Endodermal cell (in vitro differentiated cells): ENCODE measurements at regions not wholly inside any gene's neighbourhood (a gene's known extent, or its start where the extent isn't known, plus 50 kb on each side); places are given as distances from the start of the nearest gene placed in this dataset.

Experiments
- DNase-seq: peaks from one replicate; pipeline ENCODE4 v3.0.0-alpha.2; 2017
- H3K27ac ChIP-seq: 2 replicates; pipeline ENCODE4 v1.5.1; 2013; ENCODE audit warnings: mild to moderate bottlenecking, low read depth, low read length, moderate library complexity
- H3K27me3 ChIP-seq: 2 replicates; pipeline ENCODE4 v1.6.1; 2013; ENCODE audit warnings: mild to moderate bottlenecking, low read length, moderate library complexity; ENCODE audit not compliant: insufficient read depth, control insufficient read depth, poor library complexity, severe bottlenecking
- H3K36me3 ChIP-seq: 2 replicates; pipeline ENCODE4 v1.7.0; 2013; ENCODE audit warnings: mild to moderate bottlenecking, low read length, moderate library complexity; ENCODE audit not compliant: control insufficient read depth, insufficient read depth
- H3K4me1 ChIP-seq: one replicate; pipeline ENCODE4 v1.7.0; 2013; ENCODE audit warnings: low read length; ENCODE audit not compliant: control insufficient read depth, insufficient read depth
- H3K4me3 ChIP-seq: 2 replicates; pipeline ENCODE4 v1.5.1; 2013; ENCODE audit warnings: mild to moderate bottlenecking, low read length, moderate library complexity
- H3K9ac ChIP-seq: 2 replicates; pipeline ENCODE4 v1.6.1; 2013; ENCODE audit warnings: mild to moderate bottlenecking, low read length, moderate library complexity; ENCODE audit not compliant: poor library complexity, severe bottlenecking; ENCODE audit errors: extremely low read depth
- H3K9me3 ChIP-seq: 2 replicates; pipeline ENCODE4 v1.6.1; 2013; ENCODE audit warnings: mild to moderate bottlenecking, low read length, moderate library complexity; ENCODE audit not compliant: control insufficient read depth
- H3K27ac Mint-ChIP-seq: 2 replicates; pipeline ENCODE4 v1.8.0; 2020; ENCODE audit warnings: mixed read lengths
- H3K27me3 Mint-ChIP-seq: 2 replicates; pipeline ENCODE4 v1.8.0; 2021; ENCODE audit warnings: mild to moderate bottlenecking, mixed read lengths; ENCODE audit not compliant: insufficient read depth
- H3K36me3 Mint-ChIP-seq: 2 replicates; pipeline ENCODE4 v1.8.0; 2020; ENCODE audit warnings: low read depth, mixed read lengths
- H3K4me1 Mint-ChIP-seq: 2 replicates; pipeline ENCODE4 v1.8.0; 2020; ENCODE audit warnings: mixed read lengths
- H3K4me3 Mint-ChIP-seq: 2 replicates; pipeline ENCODE4 v1.8.0; 2020; ENCODE audit warnings: mild to moderate bottlenecking, moderate library complexity, mixed read lengths
- H3K9me3 Mint-ChIP-seq: 2 replicates; pipeline ENCODE4 v1.8.0; 2020; ENCODE audit warnings: mild to moderate bottlenecking, mixed read lengths
- CTCF ChIP-seq: fragments of 200-600 bp; sonication (generic); conservative IDR thresholded peaks from 2 replicates; pipeline ENCODE4 v1.5.0; 2021; ENCODE audit warnings: antibody characterized with exemption, mild to moderate bottlenecking
- WGBS, 2 experiments: methylation state at CpG; one replicate each; pipeline versions ENCODE4 v1.1.5 to v1.1.7; 2013; ENCODE audit warnings: missing lambda C conversion rate in 2 of 2, mixed read lengths in 1 of 2; ENCODE audit not compliant: insufficient coverage in 1 of 2, insufficient read length in 1 of 2; 5-methylcytosine and 5-hydroxymethylcytosine counted together

GRCh38 chr1:101376121-101377083 lies 139.6 kb downstream of the S1PR1 start:
- H3K4me1 Mint-ChIP-seq = peaks cover 7% of the 10 kb centered on the region
- H3K27me3 Mint-ChIP-seq = no peaks in the 10 kb centered on the region
- Histone ChIP-seq H3K27me3 (no peaks in the 10 kb centered on the region), H3K4me1 (no peaks in the 10 kb centered on the region), H3K36me3 (no peaks in the 10 kb centered on the region), H3K27ac (no peak overlapping the region), H3K9me3 (peaks cover 8% of the 10 kb centered on the region), H3K9ac (no peak overlapping the region), H3K4me3 (no peak overlapping the region)
- WGBS, 2 experiments = 91 to 94% methylated on average over 3 to 8 of the region's 8 CpGs
- no peak for TF ChIP-seq CTCF
- H3K9me3 Mint-ChIP-seq = peaks cover 5% of the 10 kb centered on the region
- no peak overlapping the region for H3K27ac Mint-ChIP-seq
- no peak for DNase-seq
- no peak overlapping the region for H3K4me3 Mint-ChIP-seq
- no peaks in the 10 kb centered on the region for H3K36me3 Mint-ChIP-seq

- Histone ChIP-seq H3K27ac (no peak overlapping the region), H3K4me3 (no peak overlapping the region), H3K9ac (no peak overlapping the region), H3K36me3 (no peaks in the 10 kb centered on the region), H3K27me3 (no peaks in the 10 kb centered on the region), H3K9me3 (peaks cover 8% of the 10 kb centered on the region), H3K4me1 (no peaks in the 10 kb centered on the region)
- Mint-ChIP-seq H3K27me3 (no peaks in the 10 kb centered on the region), H3K9me3 (peaks cover 5% of the 10 kb centered on the region), H3K4me1 (peaks cover 12% of the 10 kb centered on the region), H3K36me3 (no peaks in the 10 kb centered on the region), H3K27ac (no peak overlapping the region), H3K4me3 (no peak overlapping the region)
- TF ChIP-seq CTCF = no peak
- DNase-seq = no peak
- WGBS, 2 experiments = 92 to 96% methylated on average over 2 to 4 of the region's 4 CpGs
These were observed 140.4 kb downstream of the S1PR1 start for GRCh38 chr1:101377084-101377835.

GRCh38 chr1:101379037-101379436 lies 142.2 kb downstream of the S1PR1 start:
- Mint-ChIP-seq H3K9me3 (no peaks in the 10 kb centered on the region), H3K36me3 (no peaks in the 10 kb centered on the region), H3K27ac (no peak overlapping the region), H3K4me1 (peaks cover 19% of the 10 kb centered on the region), H3K4me3 (no peak overlapping the region), H3K27me3 (no peaks in the 10 kb centered on the region)
- H3K27me3 ChIP-seq = no peaks in the 10 kb centered on the region
- no peak overlapping the region for H3K27ac ChIP-seq
- H3K36me3 ChIP-seq = no peaks in the 10 kb centered on the region
- H3K9me3 ChIP-seq = no peaks in the 10 kb centered on the region
- no peaks in the 10 kb centered on the region for H3K4me1 ChIP-seq
- no peak overlapping the region for H3K4me3 ChIP-seq
- no peak for DNase-seq
- H3K9ac ChIP-seq = no peak overlapping the region
- no peak for TF ChIP-seq CTCF
- WGBS, 2 experiments = 87 to 94% methylated on average over 2 to 3 of the region's 3 CpGs
